ENCODE measurements at regions not wholly inside any gene's neighbourhood (a gene's known extent, or its start where the extent isn't known, plus 50 kb on each side); places are given as distances from the start of the nearest gene placed in this dataset.
"Not testable (repeated sequence)": the region's sequence is repeated elsewhere in the genome, so short reads cannot be mapped to it uniquely, and the experiment has no call there.

DNA sequence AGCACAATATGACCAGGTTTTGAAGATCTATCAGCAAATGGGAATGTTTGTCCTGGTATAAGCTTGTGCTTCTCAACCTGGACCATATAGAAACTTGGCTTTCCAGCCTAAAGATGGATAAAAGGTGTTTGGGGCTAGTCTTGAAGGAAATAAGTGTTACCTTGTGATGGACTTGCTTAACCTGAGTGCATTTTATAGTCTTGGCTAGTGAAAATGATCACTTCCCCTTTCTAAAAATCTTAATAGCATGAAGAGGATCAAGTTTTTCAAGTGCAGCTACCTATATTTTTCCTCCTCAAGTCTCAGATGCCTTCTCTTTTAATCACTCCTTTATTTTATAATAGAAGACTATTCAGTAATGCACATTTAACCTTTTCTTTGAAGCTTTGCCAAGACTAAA, 919.8 kb upstream of the SLITRK1 start:
- TF ChIP-seq, protein P1, sequence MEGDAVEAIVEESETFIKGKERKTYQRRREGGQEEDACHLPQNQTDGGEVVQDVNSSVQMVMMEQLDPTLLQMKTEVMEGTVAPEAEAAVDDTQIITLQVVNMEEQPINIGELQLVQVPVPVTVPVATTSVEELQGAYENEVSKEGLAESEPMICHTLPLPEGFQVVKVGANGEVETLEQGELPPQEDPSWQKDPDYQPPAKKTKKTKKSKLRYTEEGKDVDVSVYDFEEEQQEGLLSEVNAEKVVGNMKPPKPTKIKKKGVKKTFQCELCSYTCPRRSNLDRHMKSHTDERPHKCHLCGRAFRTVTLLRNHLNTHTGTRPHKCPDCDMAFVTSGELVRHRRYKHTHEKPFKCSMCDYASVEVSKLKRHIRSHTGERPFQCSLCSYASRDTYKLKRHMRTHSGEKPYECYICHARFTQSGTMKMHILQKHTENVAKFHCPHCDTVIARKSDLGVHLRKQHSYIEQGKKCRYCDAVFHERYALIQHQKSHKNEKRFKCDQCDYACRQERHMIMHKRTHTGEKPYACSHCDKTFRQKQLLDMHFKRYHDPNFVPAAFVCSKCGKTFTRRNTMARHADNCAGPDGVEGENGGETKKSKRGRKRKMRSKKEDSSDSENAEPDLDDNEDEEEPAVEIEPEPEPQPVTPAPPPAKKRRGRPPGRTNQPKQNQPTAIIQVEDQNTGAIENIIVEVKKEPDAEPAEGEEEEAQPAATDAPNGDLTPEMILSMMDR (IDR thresholded peaks at IDR 0.05; ENCODE audit: low read depth, low read length): no peak
- peaks cover 9% of the 10 kb centered on the region; the same call in 1 of the 2 replicates for H3K4me1 ChIP-seq
- no peak for DNase-seq

DNA sequence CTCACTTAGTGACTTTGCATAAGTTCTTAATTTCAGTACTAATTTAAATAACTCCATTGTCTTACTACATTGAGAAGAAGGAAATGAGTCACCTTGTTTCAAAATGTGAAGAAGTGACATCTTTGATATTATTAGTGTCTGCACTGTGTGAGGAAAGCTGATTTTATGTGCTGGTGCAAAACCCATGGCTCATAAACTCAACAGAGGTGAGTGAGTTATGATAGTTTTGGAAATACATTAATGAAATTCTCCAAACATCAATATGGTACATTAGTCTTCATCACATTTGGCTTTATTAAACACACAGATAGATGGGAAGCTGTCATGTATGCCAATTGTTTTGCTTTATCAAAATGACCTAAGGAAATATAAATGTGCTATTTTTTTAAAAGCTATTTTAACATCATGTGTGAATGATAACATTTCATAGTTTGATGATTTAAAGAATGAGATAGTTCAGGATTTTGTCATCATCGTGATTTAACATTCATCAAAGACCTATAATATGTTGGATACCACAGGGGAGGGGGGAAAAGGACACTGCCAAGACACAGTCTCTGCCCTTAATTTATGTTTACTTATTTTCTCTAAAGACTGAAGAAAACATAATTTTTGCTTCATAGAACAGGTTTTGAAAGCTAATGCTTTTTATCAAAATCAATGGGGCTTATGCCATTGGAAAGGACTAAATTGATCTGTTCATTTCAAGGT, 902.3 kb upstream of the SLITRK1 start:
- TF ChIP-seq, protein P1 (IDR thresholded peaks at IDR 0.05; ENCODE audit: low read depth, low read length): no peak
- H3K27me3 ChIP-seq: no peaks in the 10 kb centered on the region
- H3K4me1 ChIP-seq: peaks cover 6% of the 10 kb centered on the region; the same call in 1 of the 2 replicates
- no peaks in the 10 kb centered on the region for H3K36me3 ChIP-seq
- no peak for DNase-seq
- no peaks in the 10 kb centered on the region for H3K9me3 ChIP-seq
- H3K4me3 ChIP-seq (ENCODE audit: low read depth, low read length): no peak overlapping the region

More for the DNA sequence above, 919.8 kb upstream of the SLITRK1 start:
- Histone ChIP-seq H3K27me3 (no peaks in the 10 kb centered on the region), H3K4me3 (ENCODE audit: low read depth, low read length) (no peak overlapping the region), H3K9me3 (no peaks in the 10 kb centered on the region), H3K36me3 (no peaks in the 10 kb centered on the region)

DNA sequence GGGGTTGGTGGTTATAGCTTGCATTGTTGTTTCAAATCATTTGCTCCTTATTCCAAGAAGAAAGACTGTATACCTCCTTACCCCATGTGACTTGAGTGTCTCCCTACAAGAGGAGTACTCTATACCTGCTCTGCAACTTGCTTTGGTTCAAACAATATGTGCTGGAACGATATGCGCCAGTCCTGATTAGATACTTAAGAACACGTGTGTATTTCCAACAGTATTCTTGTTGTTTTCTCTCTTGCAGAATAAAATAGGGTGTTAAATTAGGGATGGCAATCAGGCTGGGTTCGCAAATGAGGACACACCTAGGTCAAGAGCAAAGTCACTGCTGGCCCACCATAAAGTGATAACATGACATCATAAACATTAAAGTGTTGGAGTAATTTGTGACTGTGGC, 895.0 kb upstream of the SLITRK1 start:
- H3K27me3 ChIP-seq: no peaks in the 10 kb centered on the region
- DNase-seq: no peak
- peaks cover 5% of the 10 kb centered on the region; the same call in 1 of the 2 replicates for H3K4me1 ChIP-seq
- H3K9me3 ChIP-seq: no peaks in the 10 kb centered on the region
- TF ChIP-seq, protein P1 (IDR thresholded peaks at IDR 0.05; ENCODE audit: low read depth, low read length): no peak
- no peaks in the 10 kb centered on the region for H3K36me3 ChIP-seq
- no peak overlapping the region for H3K4me3 ChIP-seq (ENCODE audit: low read depth, low read length)

DNA sequence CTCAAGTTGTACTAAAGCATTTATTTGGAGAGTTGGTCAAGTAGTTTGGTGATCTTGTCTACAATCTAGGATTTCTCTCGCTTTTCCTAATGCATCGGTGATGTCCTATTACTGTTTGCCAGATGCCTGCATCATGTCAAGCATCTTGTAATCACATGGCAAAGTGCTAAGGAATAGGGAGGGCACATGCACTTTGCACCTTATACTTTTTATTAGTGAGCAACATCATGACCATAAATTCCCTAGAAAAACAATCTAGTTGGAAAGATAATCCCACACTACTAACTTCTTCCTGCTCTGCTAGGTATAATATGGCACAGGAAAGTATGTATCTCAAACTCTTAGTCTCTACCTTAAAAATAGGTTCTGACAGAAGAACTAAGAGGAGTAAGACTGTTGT, 894.3 kb upstream of the SLITRK1 start:
- Histone ChIP-seq H3K36me3 (no peaks in the 10 kb centered on the region), H3K27me3 (no peaks in the 10 kb centered on the region), H3K4me1 (no peaks in the 10 kb centered on the region), H3K4me3 (ENCODE audit: low read depth, low read length) (no peak overlapping the region), H3K9me3 (no peaks in the 10 kb centered on the region)
- TF ChIP-seq, protein P1 (IDR thresholded peaks at IDR 0.05; ENCODE audit: low read depth, low read length): no peak
- no peak for DNase-seq

DNA sequence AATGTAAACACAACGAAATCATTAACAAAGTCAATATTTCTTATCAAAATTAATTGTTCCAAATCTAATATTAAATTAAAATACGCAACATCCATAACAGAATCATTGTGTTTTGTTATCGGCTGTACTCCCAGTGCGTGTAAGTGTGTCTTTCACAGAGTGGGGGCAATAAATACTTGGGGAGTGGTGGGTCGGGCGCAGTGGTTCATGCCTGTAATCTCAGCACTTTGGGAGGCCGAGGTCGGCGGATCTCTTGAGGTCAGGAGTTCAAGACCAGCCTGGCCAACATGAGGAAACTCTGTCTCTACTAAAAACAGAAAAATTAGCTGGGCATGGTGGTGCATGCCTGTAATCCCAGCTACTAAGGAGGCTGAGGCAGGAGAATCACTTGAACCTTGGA, 893.6 kb upstream of the SLITRK1 start:
- H3K4me3 ChIP-seq (ENCODE audit: low read depth, low read length); H3K27me3 ChIP-seq; H3K36me3 ChIP-seq; H3K9me3 ChIP-seq; DNase-seq; H3K4me1 ChIP-seq: not testable (repeated sequence)

DNA sequence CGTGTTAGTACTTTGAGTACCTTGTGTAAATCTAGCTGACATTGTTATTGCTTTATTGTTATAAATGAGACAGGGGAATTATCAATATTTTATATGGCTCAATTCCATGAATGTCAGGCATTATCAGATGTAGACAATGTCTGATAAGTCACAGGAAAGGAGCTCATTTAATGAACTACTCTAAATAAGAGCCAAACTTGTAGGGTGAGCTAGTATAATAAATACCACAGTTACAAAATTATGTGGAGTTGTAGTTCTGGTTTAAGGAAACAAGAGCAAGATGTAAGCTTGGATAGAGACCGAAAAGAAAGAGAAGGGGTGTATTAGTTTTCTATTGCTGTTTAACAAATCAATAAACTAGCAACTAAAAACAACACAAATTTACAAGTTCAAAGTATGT, 891.8 kb upstream of the SLITRK1 start:
- H3K27me3 ChIP-seq: no peaks in the 10 kb centered on the region
- H3K36me3 ChIP-seq: no peaks in the 10 kb centered on the region
- H3K9me3 ChIP-seq: no peaks in the 10 kb centered on the region
- no peaks in the 10 kb centered on the region for H3K4me1 ChIP-seq
- DNase-seq: no peak
- TF ChIP-seq, protein P1 (IDR thresholded peaks at IDR 0.05; ENCODE audit: low read depth, low read length): no peak
- H3K4me3 ChIP-seq (ENCODE audit: low read depth, low read length): no peak overlapping the region

Measured in BE2C (cell line).